OCI-LY3 (cell line): ENCODE measurements at regions not wholly inside any gene's neighbourhood (a gene's known extent, or its start where the extent isn't known, plus 50 kb on each side); places are given as distances from the start of the nearest gene placed in this dataset.

Source experiments
- EZH2phosphoT487 ChIP-seq: fragments of 200-600 bp; shearing (Covaris generic); IDR thresholded peaks from 2 replicates; pipeline ENCODE4 v1.6.1; 2018; ENCODE audit warnings: antibody characterized with exemption, mixed run types, low read depth
- TF ChIP-seq, protein P1 (sequence below): fragments of 200-600, 300-600 bp; sonication (generic); IDR thresholded peaks from 2 replicates; pipeline ENCODE4 v1.5.1; 2014; ENCODE audit warnings: antibody characterized with exemption, low read length, low read depth

DNA sequence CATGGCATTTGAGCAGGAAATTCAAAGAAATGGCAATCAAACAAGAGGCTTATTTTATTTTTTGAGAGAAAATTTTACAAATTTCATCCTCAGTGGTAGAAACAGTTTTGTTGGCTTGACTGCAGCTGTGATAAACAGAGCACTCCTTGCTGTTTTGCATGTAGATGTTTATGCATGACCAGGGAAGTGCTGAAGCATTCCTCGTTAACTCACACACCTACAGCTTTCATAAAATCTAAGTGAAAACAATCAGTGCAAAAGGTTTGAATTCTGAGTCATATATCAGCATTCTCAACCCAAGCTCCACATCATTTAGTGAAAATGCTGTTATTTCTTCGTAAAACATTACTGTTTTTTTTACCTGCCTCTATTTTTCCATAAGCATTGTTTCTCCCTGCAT is 146.6 kb upstream of the CCDC68 start:
- TF ChIP-seq, protein P1, sequence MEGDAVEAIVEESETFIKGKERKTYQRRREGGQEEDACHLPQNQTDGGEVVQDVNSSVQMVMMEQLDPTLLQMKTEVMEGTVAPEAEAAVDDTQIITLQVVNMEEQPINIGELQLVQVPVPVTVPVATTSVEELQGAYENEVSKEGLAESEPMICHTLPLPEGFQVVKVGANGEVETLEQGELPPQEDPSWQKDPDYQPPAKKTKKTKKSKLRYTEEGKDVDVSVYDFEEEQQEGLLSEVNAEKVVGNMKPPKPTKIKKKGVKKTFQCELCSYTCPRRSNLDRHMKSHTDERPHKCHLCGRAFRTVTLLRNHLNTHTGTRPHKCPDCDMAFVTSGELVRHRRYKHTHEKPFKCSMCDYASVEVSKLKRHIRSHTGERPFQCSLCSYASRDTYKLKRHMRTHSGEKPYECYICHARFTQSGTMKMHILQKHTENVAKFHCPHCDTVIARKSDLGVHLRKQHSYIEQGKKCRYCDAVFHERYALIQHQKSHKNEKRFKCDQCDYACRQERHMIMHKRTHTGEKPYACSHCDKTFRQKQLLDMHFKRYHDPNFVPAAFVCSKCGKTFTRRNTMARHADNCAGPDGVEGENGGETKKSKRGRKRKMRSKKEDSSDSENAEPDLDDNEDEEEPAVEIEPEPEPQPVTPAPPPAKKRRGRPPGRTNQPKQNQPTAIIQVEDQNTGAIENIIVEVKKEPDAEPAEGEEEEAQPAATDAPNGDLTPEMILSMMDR, result no peak
- TF ChIP-seq EZH2phosphoT487, result no peak
